8988T (cell line): ENCODE measurements at regions not wholly inside any gene's neighbourhood (a gene's known extent, or its start where the extent isn't known, plus 50 kb on each side); places are given as distances from the start of the nearest gene placed in this dataset.

ENCODE experiments used
- DNase-seq: peaks from one replicate; pipeline ENCODE4 v3.0.0; 2011

- DNase-seq, result no peak
These were observed 2126.9 kb upstream of the CELF4 start for GRCh38 chr18:39692367-39693015.

GRCh38 chr18:39685303-39685902, 2119.8 kb upstream of the CELF4 start:
- no peak for DNase-seq

- DNase-seq, result no peak
These were observed 2115.5 kb upstream of the CELF4 start for GRCh38 chr18:39681061-39681460.

GRCh38 chr18:39675906-39676305, 2110.3 kb upstream of the CELF4 start:
- DNase-seq, result no peak

- no peak for DNase-seq
These were observed 2109.8 kb upstream of the CELF4 start for GRCh38 chr18:39675368-39675767.

GRCh38 chr18:39672171-39672570, 2106.6 kb upstream of the CELF4 start:
- no peak for DNase-seq

GRCh38 chr18:39667905-39668304, 2102.3 kb upstream of the CELF4 start:
- no peak for DNase-seq

GRCh38 chr18:39666541-39666940, 2100.9 kb upstream of the CELF4 start:
- no peak for DNase-seq

- no peak for DNase-seq
These were observed 2096.3 kb upstream of the CELF4 start for GRCh38 chr18:39661856-39662366.

- no peak for DNase-seq
These were observed 2094.5 kb upstream of the CELF4 start for GRCh38 chr18:39660141-39660540.

- DNase-seq, result no peak
These were observed 2089.7 kb upstream of the CELF4 start for GRCh38 chr18:39655341-39655740.

GRCh38 chr18:39653221-39653620, 2087.6 kb upstream of the CELF4 start:
- no peak for DNase-seq

GRCh38 chr18:39648616-39649015, 2083.0 kb upstream of the CELF4 start:
- DNase-seq, result no peak

- DNase-seq, result no peak
These were observed 2082.3 kb upstream of the CELF4 start for GRCh38 chr18:39647627-39648534.

GRCh38 chr18:39638224-39638623, 2072.6 kb upstream of the CELF4 start:
- no peak for DNase-seq

- no peak for DNase-seq
These were observed 2071.3 kb upstream of the CELF4 start for GRCh38 chr18:39636931-39637330.

- no peak for DNase-seq
These were observed 2070.4 kb upstream of the CELF4 start for GRCh38 chr18:39635966-39636365.

- DNase-seq, result no peak
These were observed 2069.6 kb upstream of the CELF4 start for GRCh38 chr18:39635192-39635591.

- DNase-seq, result no peak
These were observed 2062.3 kb upstream of the CELF4 start for GRCh38 chr18:39627936-39628335.

GRCh38 chr18:39624961-39625360, 2059.4 kb upstream of the CELF4 start:
- DNase-seq, result no peak

- DNase-seq, result no peak
These were observed 2056.8 kb upstream of the CELF4 start for GRCh38 chr18:39622431-39622830.

GRCh38 chr18:39620551-39621168, 2055.1 kb upstream of the CELF4 start:
- no peak for DNase-seq
